GM12878 (cell line): ENCODE measurements at regions not wholly inside any gene's neighbourhood (a gene's known extent, or its start where the extent isn't known, plus 50 kb on each side); places are given as distances from the start of the nearest gene placed in this dataset.

Experiments
- BACH1 ChIP-seq: fragments of 450-650 bp; IDR thresholded peaks from 2 replicates; pipeline ENCODE4 v1.6.1; 2017; ENCODE audit warnings: mild to moderate bottlenecking, borderline replicate concordance
- CREB1 ChIP-seq: IDR thresholded peaks from 2 replicates; pipeline ENCODE4 v1.6.1; 2012; ENCODE audit warnings: low read depth, mild to moderate bottlenecking, inconsistent platforms
- ETV6 ChIP-seq, 2 experiments: fragments of 450-650 bp in 1 of 2; IDR thresholded peaks in 1 of 2; conservative IDR thresholded peaks in 1 of 2; 2 replicates each; pipeline ENCODE4 v1.6.1; 2014; ENCODE audit warnings: antibody characterized with exemption in 1 of 2, borderline replicate concordance in 1 of 2, low read depth in 1 of 2, mild to moderate bottlenecking in 1 of 2, moderate library complexity in 1 of 2
- IRF4 ChIP-seq: IDR thresholded peaks from 2 replicates; pipeline ENCODE4 v1.6.1; 2011; ENCODE audit warnings: low read depth, low read length
- MAX ChIP-seq: IDR thresholded peaks from 2 replicates; pipeline ENCODE4 v1.6.1; 2012; ENCODE audit warnings: low read depth, low read length, improper control_type of control experiment
- POLR2A ChIP-seq: IDR thresholded peaks from 2 replicates; pipeline ENCODE4 v1.6.1; 2011; ENCODE audit warnings: low read depth, mild to moderate bottlenecking, low read length
- SMAD1 ChIP-seq: fragments of 450-650 bp; IDR thresholded peaks from 2 replicates; pipeline ENCODE4 v1.6.1; 2018; ENCODE audit warnings: mild to moderate bottlenecking, low read depth; ENCODE audit not compliant: partially characterized antibody
- ZNF384 ChIP-seq: IDR thresholded peaks from 2 replicates; pipeline ENCODE4 v1.6.1; 2012; ENCODE audit warnings: low read depth, mild to moderate bottlenecking, low read length, improper control_type of control experiment, borderline replicate concordance
- TF ChIP-seq, protein P1 (sequence below): IDR thresholded peaks from 2 replicates; pipeline ENCODE4 v1.6.1; 2011; ENCODE audit warnings: low read depth, low read length, improper control_type of control experiment, borderline replicate concordance
- TF ChIP-seq, protein P2 (sequence below), 3 experiments: IDR thresholded peaks in 2 of 3; conservative IDR thresholded peaks in 1 of 3; 2 replicates each; pipeline ENCODE4 v1.5.1; 2011; ENCODE audit warnings: low read depth in 3 of 3, low read length in 3 of 3, mild to moderate bottlenecking in 3 of 3, control low read depth in 2 of 3, moderate library complexity in 2 of 3, inconsistent platforms in 1 of 3, mixed read lengths in 1 of 3; ENCODE audit not compliant: control insufficient read depth in 2 of 3, insufficient read depth in 1 of 3; ENCODE audit errors: extremely low read depth in 1 of 3

DNA sequence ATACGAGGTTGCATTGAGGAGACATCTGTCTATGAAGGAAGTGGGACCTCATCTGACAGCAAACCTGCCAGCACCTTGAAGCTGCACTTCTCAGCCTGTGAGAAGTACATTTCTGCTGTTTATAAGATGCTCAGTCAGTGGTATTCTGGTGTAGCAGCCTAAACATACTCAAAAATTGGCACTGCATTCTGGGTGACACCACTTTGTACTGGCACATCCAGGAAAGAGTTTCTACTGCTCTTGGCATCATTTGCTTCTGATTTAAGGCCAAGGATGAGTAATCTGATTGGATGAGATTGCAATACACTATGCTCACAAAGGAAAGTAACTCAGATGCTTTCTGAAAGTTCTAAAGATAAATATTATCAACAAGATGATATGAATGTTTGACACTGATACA is 275.4 kb upstream of the TFAP2D start:
- TF ChIP-seq, protein P1, sequence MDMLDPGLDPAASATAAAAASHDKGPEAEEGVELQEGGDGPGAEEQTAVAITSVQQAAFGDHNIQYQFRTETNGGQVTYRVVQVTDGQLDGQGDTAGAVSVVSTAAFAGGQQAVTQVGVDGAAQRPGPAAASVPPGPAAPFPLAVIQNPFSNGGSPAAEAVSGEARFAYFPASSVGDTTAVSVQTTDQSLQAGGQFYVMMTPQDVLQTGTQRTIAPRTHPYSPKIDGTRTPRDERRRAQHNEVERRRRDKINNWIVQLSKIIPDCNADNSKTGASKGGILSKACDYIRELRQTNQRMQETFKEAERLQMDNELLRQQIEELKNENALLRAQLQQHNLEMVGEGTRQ = no peak
- TF ChIP-seq CREB1 (no peak), SMAD1 (no peak), POLR2A (no peak), ZNF384 (no peak), MAX (no peak), IRF4 (no peak), ETV6 (conservative IDR thresholded peaks at IDR 0.05 in 1 of 2, IDR thresholded peaks at IDR 0.05 in 1 of 2; ENCODE audit: borderline replicate concordance in 1 of 2, low read depth in 1 of 2) (no peak), BACH1 (no peak)
- TF ChIP-seq, protein P2, sequence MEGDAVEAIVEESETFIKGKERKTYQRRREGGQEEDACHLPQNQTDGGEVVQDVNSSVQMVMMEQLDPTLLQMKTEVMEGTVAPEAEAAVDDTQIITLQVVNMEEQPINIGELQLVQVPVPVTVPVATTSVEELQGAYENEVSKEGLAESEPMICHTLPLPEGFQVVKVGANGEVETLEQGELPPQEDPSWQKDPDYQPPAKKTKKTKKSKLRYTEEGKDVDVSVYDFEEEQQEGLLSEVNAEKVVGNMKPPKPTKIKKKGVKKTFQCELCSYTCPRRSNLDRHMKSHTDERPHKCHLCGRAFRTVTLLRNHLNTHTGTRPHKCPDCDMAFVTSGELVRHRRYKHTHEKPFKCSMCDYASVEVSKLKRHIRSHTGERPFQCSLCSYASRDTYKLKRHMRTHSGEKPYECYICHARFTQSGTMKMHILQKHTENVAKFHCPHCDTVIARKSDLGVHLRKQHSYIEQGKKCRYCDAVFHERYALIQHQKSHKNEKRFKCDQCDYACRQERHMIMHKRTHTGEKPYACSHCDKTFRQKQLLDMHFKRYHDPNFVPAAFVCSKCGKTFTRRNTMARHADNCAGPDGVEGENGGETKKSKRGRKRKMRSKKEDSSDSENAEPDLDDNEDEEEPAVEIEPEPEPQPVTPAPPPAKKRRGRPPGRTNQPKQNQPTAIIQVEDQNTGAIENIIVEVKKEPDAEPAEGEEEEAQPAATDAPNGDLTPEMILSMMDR (IDR thresholded peaks at IDR 0.05 in 2 of 3, conservative IDR thresholded peaks at IDR 0.05 in 1 of 3; ENCODE audit: control insufficient read depth in 2 of 3, extremely low read depth in 1 of 3, insufficient read depth in 1 of 3, low read depth in 3 of 3, low read length in 3 of 3) = no peak
